IMR-90 (cell line): ENCODE measurements at regions not wholly inside any gene's neighbourhood (a gene's known extent, or its start where the extent isn't known, plus 50 kb on each side); places are given as distances from the start of the nearest gene placed in this dataset.

Experiments
- ATAC-seq: fragments of 200-7000 bp; cut with Tn5 transposase; 2 replicates; pipeline ENCODE4 v1.9.1; 2020; ENCODE audit warnings: low read depth, mild to moderate bottlenecking, moderate library complexity
- BruUV-seq: library from RNA; stranded (reverse); fragments of 400-500 nt; replicated peaks from 2 replicates; lab custom pipeline; 2021; lab: Mats Ljungman, UMichigan
- CTCF ChIA-PET: fragments of 300-600 bp; formaldehyde crosslinking; extraction: SDS; loops from one replicate; lab custom pipeline; 2021; ENCODE audit warnings: antibody characterized with exemption; lab: Yijun Ruan, JAX
- POLR2A ChIA-PET: fragments of 300-600 bp; sonication (Branson Sonifier 250); formaldehyde crosslinking; loops from one replicate; lab custom pipeline; 2022; ENCODE audit warnings: antibody characterized with exemption; ENCODE audit not compliant: unreplicated experiment; lab: Charles Lee
- DNase-seq: peaks from one replicate; pipeline ENCODE4 v3.0.0; 2013
- H2AFZ ChIP-seq: replicated peaks from 2 replicates; pipeline ENCODE3; 2013; ENCODE audit warnings: low read length, mild to moderate bottlenecking; ENCODE audit not compliant: poor library complexity
- H2AK5ac ChIP-seq: 2 replicates; pipeline ENCODE4 v1.6.1; 2013; ENCODE audit warnings: low read depth, low read length, inconsistent platforms
- H2AK9ac ChIP-seq: replicated peaks from 2 replicates; pipeline ENCODE3; 2013; ENCODE audit warnings: mild to moderate bottlenecking, low read depth, low read length, moderate library complexity; ENCODE audit not compliant: poor library complexity
- H2BK120ac ChIP-seq: 2 replicates; pipeline ENCODE4 v1.6.1; 2013; ENCODE audit warnings: low read depth, low read length, inconsistent platforms
- H2BK15ac ChIP-seq: 3 replicates; pipeline ENCODE4 v1.6.1; 2013; ENCODE audit warnings: low read depth, low read length, inconsistent platforms
- H2BK20ac ChIP-seq: 2 replicates; pipeline ENCODE4 v1.6.1; 2013; ENCODE audit warnings: low read depth, mild to moderate bottlenecking, inconsistent platforms, low read length, moderate library complexity
- H2BK5ac ChIP-seq: 2 replicates; pipeline ENCODE4 v1.6.1; 2013; ENCODE audit warnings: mild to moderate bottlenecking, low read depth, low read length, inconsistent platforms; ENCODE audit not compliant: poor library complexity, severe bottlenecking
- H3K14ac ChIP-seq: replicated peaks from 2 replicates; pipeline ENCODE4 v1.6.1; 2013; ENCODE audit warnings: low read depth, low read length, inconsistent platforms
- H3K18ac ChIP-seq: 2 replicates; pipeline ENCODE4 v1.6.1; 2013; ENCODE audit warnings: low read depth, low read length, control low read depth
- H3K23ac ChIP-seq: 2 replicates; pipeline ENCODE4 v1.6.1; 2013; ENCODE audit warnings: low read depth, low read length, inconsistent platforms
- H3K27ac ChIP-seq: 2 replicates; pipeline ENCODE4 v1.5.1; 2013; ENCODE audit warnings: mild to moderate bottlenecking, control low read depth, low read length; ENCODE audit not compliant: insufficient read depth
- H3K27me3 ChIP-seq: 2 replicates; pipeline ENCODE4 v1.6.1; 2013; ENCODE audit warnings: low read length; ENCODE audit not compliant: control insufficient read depth, insufficient read depth
- H3K36me3 ChIP-seq: 2 replicates; pipeline ENCODE4 v1.6.1; 2013; ENCODE audit warnings: low read length, mixed read lengths; ENCODE audit not compliant: control insufficient read depth, insufficient read depth
- H3K4ac ChIP-seq: 2 replicates; pipeline ENCODE4 v1.6.1; 2013; ENCODE audit warnings: low read depth, low read length, inconsistent platforms
- H3K4me1 ChIP-seq: 2 replicates; pipeline ENCODE4 v1.6.1; 2013; ENCODE audit warnings: low read length, mixed read lengths; ENCODE audit not compliant: control insufficient read depth, insufficient read depth
- H3K4me2 ChIP-seq: 2 replicates; pipeline ENCODE4 v1.6.1; 2013; ENCODE audit warnings: low read depth, mild to moderate bottlenecking, control low read depth, low read length, moderate library complexity
- H3K4me3 ChIP-seq: 2 replicates; pipeline ENCODE4 v1.5.1; 2013; ENCODE audit warnings: low read depth, mild to moderate bottlenecking, control low read depth, low read length, moderate library complexity; ENCODE audit not compliant: insufficient read depth
- H3K56ac ChIP-seq: 2 replicates; pipeline ENCODE4 v1.6.1; 2013; ENCODE audit warnings: low read length, inconsistent platforms; ENCODE audit not compliant: insufficient read depth; ENCODE audit errors: extremely low read depth
- H3K79me1 ChIP-seq, 2 experiments: 2 replicates each; pipeline ENCODE4 v1.6.1; 2013; ENCODE audit warnings: low read length in 2 of 2, inconsistent platforms in 1 of 2, low read depth in 1 of 2
- H3K9ac ChIP-seq: 2 replicates; pipeline ENCODE4 v1.6.1; 2013; ENCODE audit warnings: low read depth, low read length, control low read depth
- H3K9me1 ChIP-seq: 2 replicates; pipeline ENCODE4 v1.6.1; 2013; ENCODE audit warnings: low read length, inconsistent platforms; ENCODE audit not compliant: insufficient read depth
- H3K9me3 ChIP-seq: 2 replicates; pipeline ENCODE4 v1.6.1; 2013; ENCODE audit warnings: low read length; ENCODE audit not compliant: control insufficient read depth, insufficient read depth
- H4K20me1 ChIP-seq: 2 replicates; pipeline ENCODE4 v1.6.1; 2013; ENCODE audit warnings: low read length, inconsistent platforms; ENCODE audit not compliant: insufficient read depth
- H4K5ac ChIP-seq: 2 replicates; pipeline ENCODE4 v1.6.1; 2013; ENCODE audit warnings: mild to moderate bottlenecking, low read depth, low read length, control low read depth
- H4K8ac ChIP-seq, 2 experiments: 2 replicates each; pipeline ENCODE4 v1.6.1; 2013; ENCODE audit warnings: low read depth in 2 of 2, low read length in 2 of 2, control low read depth in 1 of 2, inconsistent platforms in 1 of 2
- H4K91ac ChIP-seq: 2 replicates; pipeline ENCODE4 v1.6.1; 2013; ENCODE audit warnings: low read depth, low read length, inconsistent platforms; ENCODE audit not compliant: insufficient read depth
- CEBPB ChIP-seq: IDR thresholded peaks from 2 replicates; pipeline ENCODE4 v1.6.1; 2012; ENCODE audit warnings: low read depth, low read length, improper control_type of control experiment
- CTCF ChIP-seq: conservative IDR thresholded peaks from 2 replicates; pipeline ENCODE4 v1.5.1; 2012; ENCODE audit warnings: mild to moderate bottlenecking, low read depth, low read length, improper control_type of control experiment
- FOS ChIP-seq: fragments of 150-350 bp; IDR thresholded peaks from 2 replicates; pipeline ENCODE4 v1.6.1; 2016; ENCODE audit warnings: low read depth, low read length
- MAZ ChIP-seq: IDR thresholded peaks from 2 replicates; pipeline ENCODE4 v1.6.1; 2012; ENCODE audit warnings: low read depth, mild to moderate bottlenecking, low read length, improper control_type of control experiment, moderate library complexity, borderline replicate concordance
- MXI1 ChIP-seq: IDR thresholded peaks from 2 replicates; pipeline ENCODE4 v1.6.1; 2012; ENCODE audit warnings: low read depth, mild to moderate bottlenecking, low read length, moderate library complexity, borderline replicate concordance
- NFE2L2 ChIP-seq: fragments of 150-350 bp; IDR thresholded peaks from 2 replicates; pipeline ENCODE4 v1.6.1; 2016; ENCODE audit warnings: low read depth, mild to moderate bottlenecking, low read length
- POLR2A ChIP-seq: IDR thresholded peaks from 2 replicates; pipeline ENCODE4 v1.6.1; 2012; ENCODE audit warnings: mild to moderate bottlenecking, low read depth, low read length
- RAD21 ChIP-seq: IDR thresholded peaks from 2 replicates; pipeline ENCODE4 v1.6.1; 2012; ENCODE audit warnings: low read length, improper control_type of control experiment
- RFX5 ChIP-seq: IDR thresholded peaks from 2 replicates; pipeline ENCODE4 v1.8.0; 2012; ENCODE audit warnings: low read depth, mild to moderate bottlenecking, low read length, moderate library complexity
- USF2 ChIP-seq: fragments of 150-350 bp; IDR thresholded peaks from 2 replicates; pipeline ENCODE4 v1.6.1; 2017; ENCODE audit warnings: mild to moderate bottlenecking, antibody characterized with exemption, low read length, low read depth
- WGBS, 2 experiments: methylation state at CpG; one replicate each; pipeline versions ENCODE4 v1.1.5 to v1.1.7; 2013; ENCODE audit warnings: missing lambda C conversion rate in 2 of 2; ENCODE audit not compliant: insufficient read length in 1 of 2; ENCODE audit errors: extremely low coverage in 2 of 2; 5-methylcytosine and 5-hydroxymethylcytosine counted together
- dilution Hi-C: fragments of 300-500 bp; cut with HindIII; formaldehyde crosslinking; loops from one replicate; pipeline ENCODE4 v1.14.3; 2018; ENCODE audit warnings: low sequenced_read_pairs; ENCODE audit not compliant: unreplicated experiment
- in situ Hi-C: fragments of 300-500 bp; cut with MboI; formaldehyde crosslinking; loops from 3 replicates; pipeline ENCODE4 v1.14.3; 2019; ENCODE audit warnings: low sequenced_read_pairs, inconsistent platforms, mixed read lengths
- intact Hi-C: fragments of 100-400 bp; cut with micrococcal nuclease; formaldehyde crosslinking; loops from 2 replicates; pipeline ENCODE4 v1.10.0; 2022

- Histone ChIP-seq H2BK120ac (no peak overlapping the region), H4K5ac (no peak overlapping the region), H3K27ac (no peak overlapping the region), H2AFZ (no peak overlapping the region), H2BK5ac (no peak overlapping the region), H3K79me1 (no peaks in the 10 kb centered on the region), H3K9me3 (peaks cover 5% of the 10 kb centered on the region), H2AK5ac (no peak overlapping the region), H3K4me2 (no peak overlapping the region), H3K23ac (no peak overlapping the region), H3K9me1 (no peaks in the 10 kb centered on the region), H3K18ac (no peak overlapping the region), H4K20me1 (no peaks in the 10 kb centered on the region), H2BK20ac (no peak overlapping the region), H3K14ac (no peak overlapping the region), H2BK15ac (no peak overlapping the region), H3K4me1 (peaks cover 2% of the 10 kb centered on the region), H4K91ac (no peak overlapping the region), H3K36me3 (no peaks in the 10 kb centered on the region), H4K8ac (no peak overlapping the region), H2AK9ac (no peak overlapping the region), H3K9ac (no peak overlapping the region), H3K4me3 (no peak overlapping the region), H3K4ac (no peak overlapping the region), H3K27me3 (no peaks in the 10 kb centered on the region), H3K56ac (no peak overlapping the region)
- intact Hi-C loops: no loop called here
- no peak for ATAC-seq
- no CpG with 5 or more reads among the region's 1 CpG for WGBS, 2 experiments
- no peak for TF ChIP-seq POLR2A
- TF ChIP-seq MAZ: no peak
- TF ChIP-seq USF2: no peak
- no peak for TF ChIP-seq MXI1
- no peak for TF ChIP-seq FOS
- TF ChIP-seq CTCF: no peak
- no peak for TF ChIP-seq RAD21
- TF ChIP-seq NFE2L2: no peak
- TF ChIP-seq RFX5: no peak
- no peak for TF ChIP-seq CEBPB
- POLR2A ChIA-PET: no interaction called here
- dilution Hi-C loops: no loop called here
- BruUV-seq: no TSS peak
- in situ Hi-C loops: no loop called here
- CTCF ChIA-PET: no interaction called here
- DNase-seq: no peak
Measured at GRCh38 chr4:123978637-123979036, 582.0 kb downstream of the SPRY1 start.
